ENCODE measurements at regions not wholly inside any gene's neighbourhood (a gene's known extent, or its start where the extent isn't known, plus 50 kb on each side); places are given as distances from the start of the nearest gene placed in this dataset.

DNA sequence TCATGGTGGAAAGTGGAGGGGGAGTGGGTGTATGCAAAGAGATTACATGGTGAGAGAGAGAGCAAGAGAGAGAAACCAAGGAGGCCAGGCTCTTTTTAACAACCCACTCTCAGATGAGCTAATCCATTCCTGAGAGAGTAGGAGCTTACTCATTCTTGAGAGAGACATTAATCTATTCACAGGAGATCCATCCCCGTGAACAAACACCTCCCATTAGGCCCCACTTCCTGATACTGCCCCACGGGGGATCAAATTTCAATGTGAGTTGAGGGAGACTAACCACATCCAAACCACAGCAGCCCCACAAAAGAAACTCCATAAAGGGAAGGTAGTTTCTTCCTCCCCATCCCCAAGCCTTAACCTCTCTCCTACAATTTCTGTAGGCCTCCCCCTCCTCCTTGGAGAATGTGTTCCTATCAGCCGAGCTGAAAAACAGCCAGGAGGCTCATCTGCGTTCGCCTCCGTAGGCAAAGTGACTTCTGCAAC is 450.0 kb downstream of the NPIPA7 start:
- TF ChIP-seq, protein P1, sequence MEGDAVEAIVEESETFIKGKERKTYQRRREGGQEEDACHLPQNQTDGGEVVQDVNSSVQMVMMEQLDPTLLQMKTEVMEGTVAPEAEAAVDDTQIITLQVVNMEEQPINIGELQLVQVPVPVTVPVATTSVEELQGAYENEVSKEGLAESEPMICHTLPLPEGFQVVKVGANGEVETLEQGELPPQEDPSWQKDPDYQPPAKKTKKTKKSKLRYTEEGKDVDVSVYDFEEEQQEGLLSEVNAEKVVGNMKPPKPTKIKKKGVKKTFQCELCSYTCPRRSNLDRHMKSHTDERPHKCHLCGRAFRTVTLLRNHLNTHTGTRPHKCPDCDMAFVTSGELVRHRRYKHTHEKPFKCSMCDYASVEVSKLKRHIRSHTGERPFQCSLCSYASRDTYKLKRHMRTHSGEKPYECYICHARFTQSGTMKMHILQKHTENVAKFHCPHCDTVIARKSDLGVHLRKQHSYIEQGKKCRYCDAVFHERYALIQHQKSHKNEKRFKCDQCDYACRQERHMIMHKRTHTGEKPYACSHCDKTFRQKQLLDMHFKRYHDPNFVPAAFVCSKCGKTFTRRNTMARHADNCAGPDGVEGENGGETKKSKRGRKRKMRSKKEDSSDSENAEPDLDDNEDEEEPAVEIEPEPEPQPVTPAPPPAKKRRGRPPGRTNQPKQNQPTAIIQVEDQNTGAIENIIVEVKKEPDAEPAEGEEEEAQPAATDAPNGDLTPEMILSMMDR (conservative IDR thresholded peaks at IDR 0.05) = no peak
- H3K27ac ChIP-seq = no peak overlapping the region

DNA sequence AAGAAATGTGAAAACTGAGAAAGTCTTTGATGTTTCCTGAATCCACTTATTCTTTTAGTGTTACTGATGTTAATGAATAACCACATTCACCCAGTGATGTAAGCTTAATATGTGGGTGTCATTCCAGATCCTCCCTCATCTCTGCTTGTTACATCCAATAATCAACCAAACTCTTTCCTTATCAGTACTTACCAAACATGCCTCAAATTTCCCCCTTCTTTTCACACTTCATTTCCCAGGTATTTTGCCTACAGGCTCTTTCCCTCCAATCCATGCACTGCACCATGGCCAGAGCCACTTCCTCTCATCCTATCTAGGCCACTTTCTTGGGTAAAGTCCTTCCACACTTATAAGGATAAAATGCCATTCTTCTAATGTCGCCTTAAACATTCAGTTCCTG is 451.5 kb downstream of the NPIPA7 start:
- no peak overlapping the region for H3K27ac ChIP-seq
- TF ChIP-seq, protein P1 (conservative IDR thresholded peaks at IDR 0.05) = no peak

DNA sequence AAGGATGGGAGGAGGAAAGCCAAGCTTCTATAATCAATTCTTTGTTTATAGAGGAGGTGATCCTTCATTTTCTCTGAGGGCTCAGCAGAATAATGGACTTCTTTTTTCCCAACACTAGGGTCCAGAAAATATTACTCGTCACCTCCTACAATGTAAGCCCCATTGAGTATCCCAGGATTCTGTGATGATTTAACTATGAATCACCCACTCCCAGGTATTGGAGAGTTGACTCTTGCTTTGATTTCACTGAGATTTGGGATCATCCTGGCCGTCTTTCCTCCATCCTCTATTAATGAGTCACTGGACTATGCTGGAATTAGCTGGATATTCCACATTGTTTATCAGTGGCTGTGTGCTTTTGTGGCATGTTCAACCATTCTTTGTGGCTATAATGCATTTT is 452.0 kb downstream of the NPIPA7 start:
- TF ChIP-seq, protein P1 (conservative IDR thresholded peaks at IDR 0.05) = no peak
- H3K27ac ChIP-seq = no peak overlapping the region

DNA sequence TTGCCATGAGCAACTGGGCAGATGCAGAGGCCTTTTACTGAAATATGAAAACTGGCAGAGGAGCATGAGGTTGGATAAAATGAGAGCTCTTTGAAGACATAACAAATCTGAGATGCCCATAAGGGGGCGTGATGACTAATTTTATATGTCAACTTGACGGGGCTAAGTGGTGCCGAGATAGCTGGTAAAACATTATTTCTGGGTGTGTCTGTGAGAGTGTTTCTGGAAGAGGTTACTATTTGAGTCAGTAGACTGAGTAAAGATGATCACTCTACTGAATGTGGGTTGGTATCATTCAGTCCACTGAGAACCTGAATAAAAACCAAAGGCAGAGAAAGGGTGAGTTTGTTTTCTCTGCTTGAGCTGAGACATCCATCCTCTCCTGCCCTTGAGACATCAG is 454.2 kb downstream of the NPIPA7 start:
- TF ChIP-seq, protein P1 (conservative IDR thresholded peaks at IDR 0.05) = no peak
- no peak overlapping the region for H3K27ac ChIP-seq

DNA sequence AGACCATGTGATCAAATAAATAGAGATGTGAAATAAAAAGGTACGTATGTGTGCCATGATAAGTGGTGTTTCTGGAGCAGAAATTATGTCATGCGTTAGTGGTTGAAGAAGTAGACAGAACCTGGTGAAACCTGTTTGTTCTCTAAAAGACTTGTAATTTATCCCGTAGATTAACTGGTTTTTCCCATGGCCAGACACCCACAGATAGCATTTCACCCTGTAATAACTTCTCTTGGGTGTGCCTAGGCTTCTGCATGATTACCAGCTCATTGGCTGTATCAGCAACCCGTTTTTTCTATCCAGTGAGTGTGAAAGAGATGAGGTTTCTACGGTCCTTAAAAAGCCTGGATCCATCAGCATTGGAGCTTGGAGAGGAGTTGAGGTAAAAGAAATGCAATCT is 471.3 kb downstream of the NPIPA7 start:
- TF ChIP-seq, protein P1 (conservative IDR thresholded peaks at IDR 0.05) = no peak
- H3K27ac ChIP-seq = no peak overlapping the region

DNA sequence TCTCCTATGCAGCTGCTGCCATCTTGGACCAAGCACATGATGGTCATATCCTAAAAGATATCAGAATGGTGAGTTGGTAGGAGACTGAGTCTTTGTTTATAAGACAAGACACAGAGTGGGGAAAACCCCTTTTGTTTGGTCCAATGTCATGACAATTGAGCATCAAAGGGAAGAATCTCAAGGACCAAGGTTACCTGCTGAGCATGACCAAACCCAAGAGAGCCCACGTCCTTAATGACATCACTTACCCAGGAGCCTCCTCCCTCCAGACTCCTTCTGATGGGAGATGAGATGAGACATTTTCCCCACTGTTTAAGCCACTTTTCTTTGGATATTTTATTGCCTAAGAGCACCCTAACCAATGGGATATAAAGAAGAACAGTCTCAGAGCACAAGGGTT is 478.1 kb downstream of the NPIPA7 start:
- no peak overlapping the region for H3K27ac ChIP-seq
- TF ChIP-seq, protein P1 (conservative IDR thresholded peaks at IDR 0.05) = no peak

DNA sequence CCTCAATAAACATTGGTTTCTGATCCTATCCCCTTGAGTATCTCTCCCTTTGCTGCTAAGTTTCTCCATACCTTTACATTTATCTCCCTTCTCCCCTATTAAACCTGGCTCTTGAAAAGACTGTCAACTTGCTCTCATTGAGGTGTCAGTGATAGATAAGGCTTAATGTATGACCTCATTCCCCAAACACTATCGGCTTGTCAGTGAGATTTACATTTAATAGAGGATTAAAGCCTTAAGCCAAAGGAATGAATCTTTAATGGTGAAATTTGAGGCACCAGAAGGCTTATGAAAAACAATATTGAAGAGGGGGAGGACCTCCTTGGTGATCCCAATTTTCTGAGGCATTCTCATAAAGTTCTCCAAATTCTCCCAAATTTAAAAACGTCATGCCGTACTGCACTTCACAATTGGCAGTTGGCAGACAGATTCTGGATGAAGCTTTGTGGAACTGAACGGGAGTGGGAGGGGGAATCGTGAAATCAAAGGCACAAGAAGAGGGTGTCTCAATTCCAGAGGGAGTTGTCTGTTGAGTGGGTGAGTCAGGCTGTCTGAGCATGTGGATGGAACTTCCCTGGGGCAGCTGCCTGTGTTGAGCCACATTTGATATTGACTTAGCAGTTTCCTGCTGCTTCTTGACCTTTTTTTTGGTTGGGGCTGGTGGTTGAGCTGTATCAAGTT is 478.8 kb downstream of the NPIPA7 start:
- 0 out of 2 replicates have a peak overlapping the region, but pooled peaks have one; percentile 22 for H3K27ac ChIP-seq
- TF ChIP-seq, protein P1 (conservative IDR thresholded peaks at IDR 0.05) = no peak
